GM18873 (cell line): ENCODE measurements at regions not wholly inside any gene's neighbourhood (a gene's known extent, or its start where the extent isn't known, plus 50 kb on each side); places are given as distances from the start of the nearest gene placed in this dataset.

Experiments used
- ATAC-seq: cut with Tn5 transposase; IDR thresholded peaks from one replicate; pipeline ENCODE4 v1.9.1; 2021; ENCODE audit warnings: mild to moderate bottlenecking, moderate library complexity, moderate number of reproducible peaks; ENCODE audit not compliant: unreplicated experiment, low FRiP score

DNA sequence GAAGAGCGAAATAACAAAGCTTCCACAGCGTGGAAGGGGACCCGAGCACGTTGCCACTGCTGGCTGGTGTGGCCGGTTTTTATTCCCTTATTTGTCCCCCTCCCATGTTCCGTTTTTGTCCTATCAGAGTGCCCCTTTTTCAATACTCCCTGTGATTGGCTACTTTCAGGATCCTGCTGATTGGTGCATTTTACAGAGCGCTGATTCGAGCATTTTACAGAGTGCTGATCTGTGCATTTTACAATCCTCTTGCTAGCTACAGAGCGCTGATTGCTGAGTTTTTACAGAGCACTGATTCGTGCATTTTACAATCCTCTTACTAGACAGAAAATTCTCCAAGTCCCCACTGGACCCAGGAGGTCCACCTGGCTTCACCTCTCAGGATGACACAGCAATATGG is 250.9 kb upstream of the EPHA5 start:
- no peak for ATAC-seq

DNA sequence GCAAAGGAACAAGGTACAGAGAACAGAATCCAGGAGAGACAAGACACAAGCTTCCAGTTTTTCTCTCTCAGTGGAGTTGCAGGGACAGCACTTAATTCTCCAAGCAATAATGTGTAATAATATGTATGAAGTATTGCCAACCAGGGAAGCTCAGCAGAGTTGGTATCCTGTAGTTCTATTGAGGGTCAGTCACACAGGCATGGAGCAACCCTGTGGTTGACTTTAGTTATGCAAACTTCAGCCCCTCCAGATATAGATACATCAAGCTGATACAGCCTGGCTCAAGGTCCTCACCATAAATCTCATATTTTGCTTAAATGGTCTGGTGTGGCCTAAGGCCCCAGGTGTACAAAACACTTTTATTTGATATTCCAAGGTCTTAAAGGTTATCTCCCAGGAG is 248.6 kb upstream of the EPHA5 start:
- no peak for ATAC-seq

DNA sequence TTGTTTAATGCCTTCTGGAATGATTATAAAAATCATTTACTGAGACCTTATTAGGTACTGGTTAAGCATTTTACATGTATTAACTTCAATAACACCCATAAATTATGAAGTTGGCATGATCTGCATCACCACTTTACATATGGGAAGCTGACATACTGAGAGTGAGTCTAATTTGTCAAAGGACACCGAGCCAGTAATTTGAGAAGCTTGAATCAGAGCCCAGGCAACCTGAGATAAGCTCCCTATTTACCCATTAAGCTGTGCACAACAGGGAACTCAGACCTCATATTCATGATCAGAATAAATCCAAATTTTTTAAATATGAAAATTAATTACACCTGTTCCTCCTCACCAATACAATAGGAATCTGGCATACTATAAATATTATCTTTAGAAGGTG is 247.9 kb upstream of the EPHA5 start:
- no peak for ATAC-seq

DNA sequence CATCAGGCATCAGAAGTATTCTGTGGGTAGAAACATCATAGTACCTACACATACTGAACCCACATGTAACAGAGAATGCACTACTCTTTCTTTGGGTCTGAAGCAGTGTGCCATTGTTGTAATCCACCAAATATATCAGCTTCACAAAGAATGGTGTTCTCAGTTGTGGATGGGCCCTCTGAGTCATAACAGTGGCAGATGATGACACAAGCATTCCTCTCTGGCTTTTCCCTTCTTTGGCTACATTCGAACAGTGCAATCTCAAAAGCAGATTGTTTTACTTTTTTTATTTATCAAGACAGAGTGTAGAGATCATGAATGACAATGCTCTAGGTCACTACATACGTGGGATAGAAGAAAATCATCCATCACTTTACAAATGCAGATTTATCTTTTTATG is 247.2 kb upstream of the EPHA5 start:
- ATAC-seq, result no peak

DNA sequence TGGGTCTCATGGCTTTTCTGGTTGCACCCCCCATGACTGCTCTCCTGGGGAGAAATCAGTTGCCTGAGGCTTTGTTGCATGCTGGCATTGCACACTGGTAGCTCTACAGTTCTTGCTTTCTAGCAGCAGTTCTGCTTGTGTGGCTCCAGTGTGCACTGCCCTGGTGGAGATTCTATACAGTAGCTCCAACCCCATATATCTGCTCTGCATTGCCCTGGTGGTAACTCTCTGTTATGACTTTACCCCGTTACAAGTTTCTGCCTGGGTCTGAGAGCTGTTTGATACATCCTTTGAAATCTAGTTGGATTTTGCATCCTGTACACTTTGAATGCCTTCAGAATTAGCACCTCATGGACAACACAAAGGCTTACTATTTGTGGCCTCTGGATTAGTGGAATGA is 241.4 kb upstream of the EPHA5 start:
- no peak for ATAC-seq

DNA sequence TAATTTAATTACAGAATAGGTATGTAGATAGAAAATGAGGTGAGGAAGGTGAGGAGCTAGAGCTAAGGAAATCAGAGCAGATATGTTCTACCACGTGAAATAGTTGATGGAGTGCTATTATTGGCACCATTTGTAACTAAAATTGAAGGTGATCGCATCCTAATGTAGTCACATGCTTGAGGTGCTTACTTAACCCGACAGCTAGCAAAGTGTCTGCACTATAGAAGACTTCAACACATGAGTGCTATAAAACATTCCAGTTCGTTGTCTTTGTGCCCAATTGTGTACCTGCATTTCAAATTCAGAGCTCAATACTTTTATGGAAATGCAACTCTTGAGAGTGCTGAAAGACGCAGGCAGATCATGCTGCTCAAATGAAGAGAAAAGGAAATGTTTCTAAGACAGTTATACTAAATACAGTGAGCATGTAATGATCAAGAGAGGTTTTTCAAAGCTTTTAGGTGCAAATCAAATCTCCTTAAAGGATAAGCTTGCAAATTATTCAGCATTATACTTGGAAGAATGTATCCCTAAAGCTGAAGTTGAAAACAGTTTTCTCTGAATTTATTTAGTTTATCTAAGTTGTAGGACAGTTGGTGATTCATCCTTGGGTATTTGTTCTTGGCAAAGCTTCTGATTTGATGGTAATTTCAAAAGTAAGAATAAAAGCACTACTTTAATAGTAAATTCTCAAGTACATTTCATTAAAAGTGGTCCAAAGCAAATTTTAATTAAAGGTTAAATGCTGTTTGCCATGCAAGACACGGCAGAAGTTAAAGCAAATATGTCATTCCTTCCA is 223.9 kb upstream of the EPHA5 start:
- no peak for ATAC-seq

DNA sequence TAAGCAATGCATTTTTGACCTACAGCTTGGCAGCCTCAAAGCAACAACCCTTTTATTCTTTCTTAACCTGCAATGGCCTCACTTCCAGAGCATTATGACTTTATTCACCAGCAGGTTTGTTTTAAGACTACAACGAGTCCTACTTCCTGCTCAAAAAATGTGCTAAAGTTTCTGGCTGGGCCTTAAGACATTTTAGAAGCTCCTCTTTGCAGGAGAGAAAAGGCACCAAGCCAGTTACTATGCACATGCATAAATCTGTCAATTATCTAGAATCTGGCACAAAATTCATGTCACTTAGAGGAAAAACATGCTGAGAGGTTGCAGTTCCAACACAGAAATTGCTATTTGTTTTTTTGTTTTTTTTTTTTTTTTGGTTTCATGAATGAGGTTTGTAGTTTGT is 223.0 kb upstream of the EPHA5 start:
- no peak for ATAC-seq

DNA sequence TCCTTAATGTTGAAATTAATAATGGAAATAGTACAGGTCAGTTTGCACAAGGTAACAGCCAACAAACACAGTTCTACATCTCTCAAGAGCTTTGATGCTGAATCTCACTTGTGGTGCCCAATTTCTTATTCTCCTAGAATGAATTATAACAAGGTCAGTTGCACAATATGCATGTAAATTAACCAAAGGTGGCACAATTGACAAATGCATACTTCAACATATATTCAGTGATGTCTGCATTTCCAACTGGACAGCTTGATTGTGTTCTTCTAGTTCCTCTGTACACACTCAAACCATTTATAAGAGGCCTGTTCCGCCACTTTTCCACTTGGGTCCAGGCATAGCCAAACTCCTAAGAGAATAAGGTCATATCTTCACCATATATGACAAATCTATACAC is 210.3 kb upstream of the EPHA5 start:
- no peak for ATAC-seq

DNA sequence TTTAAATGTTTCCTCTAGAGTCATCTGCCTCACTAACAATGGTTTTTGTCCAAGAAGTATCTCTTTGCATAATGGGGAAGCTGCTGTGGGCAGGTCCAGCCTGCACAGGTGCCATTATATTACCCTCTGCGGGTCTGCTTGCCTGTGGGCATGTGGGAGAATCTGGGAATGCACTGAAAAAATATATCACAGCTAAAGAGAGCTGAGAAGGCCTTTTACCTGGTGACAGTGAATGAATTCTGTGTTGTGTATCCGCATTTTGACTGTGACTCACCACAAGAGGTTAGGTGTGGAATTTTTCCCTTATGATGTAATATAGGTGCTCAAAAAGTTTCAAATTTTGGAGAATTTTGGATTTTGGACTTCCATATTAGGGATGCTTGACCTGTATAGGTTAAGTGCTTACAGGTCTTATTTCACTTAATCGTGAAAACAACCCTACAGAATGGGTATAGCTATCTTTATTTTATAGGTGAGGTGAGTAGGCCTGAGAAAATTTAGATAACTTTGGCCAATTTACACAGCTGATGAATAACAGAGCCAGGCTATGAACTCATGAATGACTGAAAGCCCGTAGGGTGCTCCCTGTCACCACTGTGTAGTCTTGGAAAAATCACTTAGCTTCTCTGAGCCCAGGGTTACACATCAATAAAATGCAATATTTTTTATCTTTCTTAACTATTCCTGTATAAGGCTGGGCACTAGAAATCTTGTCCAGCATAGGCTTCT is 198.0 kb upstream of the EPHA5 start:
- no peak for ATAC-seq

DNA sequence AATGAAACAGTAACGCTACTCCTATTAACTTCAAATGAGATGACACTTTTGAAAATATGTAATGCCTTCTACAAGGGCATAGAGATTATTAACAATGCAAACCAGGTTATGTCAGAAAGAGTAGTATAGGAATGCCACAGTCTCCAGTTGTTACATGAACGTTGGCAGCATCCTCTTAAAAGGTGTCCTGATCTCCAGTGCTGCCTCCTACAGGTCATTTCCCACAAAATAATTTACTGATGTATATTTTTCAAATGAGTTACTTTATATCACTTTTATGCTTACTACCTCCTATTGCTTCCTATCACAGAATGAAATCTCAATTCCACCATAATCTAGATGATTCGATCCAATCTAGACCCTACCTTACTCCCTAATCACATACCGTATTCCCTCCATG is 195.2 kb upstream of the EPHA5 start:
- no peak for ATAC-seq

DNA sequence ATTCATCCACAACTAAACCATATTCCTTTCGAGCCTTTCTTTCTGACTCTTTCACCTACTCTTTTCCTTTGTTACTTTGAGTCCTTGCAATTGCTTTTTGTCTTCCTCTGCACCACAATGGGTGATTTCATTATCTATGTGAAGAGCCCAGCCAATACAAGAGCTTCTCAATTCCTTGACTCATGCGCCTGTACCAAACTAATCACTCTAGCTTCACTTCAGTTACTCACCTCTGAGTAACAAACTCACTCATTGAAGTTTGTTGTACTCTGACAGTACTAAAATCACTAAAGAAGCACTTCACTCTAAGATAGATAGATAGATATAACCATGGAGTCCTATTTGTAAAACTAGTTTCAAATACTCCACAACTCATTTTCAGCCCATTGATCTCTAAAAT is 191.7 kb upstream of the EPHA5 start:
- ATAC-seq, result no peak

DNA sequence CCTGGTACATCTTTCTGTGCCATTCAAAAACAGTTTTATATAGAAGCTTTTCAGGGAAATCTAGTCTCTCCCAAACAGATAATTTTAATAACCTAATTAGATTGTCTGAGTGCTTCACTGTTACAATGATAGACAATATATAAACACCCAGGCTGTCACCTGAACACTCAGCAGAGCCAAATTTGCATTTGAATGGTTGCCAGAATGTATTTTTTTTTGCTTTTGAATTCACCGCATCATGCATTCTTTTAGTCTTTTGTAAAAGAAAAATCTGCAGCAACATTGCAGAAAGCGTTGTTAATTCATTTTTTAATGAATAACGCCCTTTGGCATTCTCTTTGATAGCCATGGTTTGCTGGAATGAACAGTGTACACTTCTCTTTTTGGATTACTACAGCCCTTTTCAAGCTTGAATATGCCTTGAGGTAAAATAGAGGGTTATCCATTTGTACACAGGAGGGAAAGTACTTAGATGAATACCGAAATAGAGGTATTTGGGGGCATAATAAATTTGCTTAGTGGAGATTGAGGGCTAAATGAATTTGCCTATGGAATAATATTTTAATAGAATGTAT is 175.0 kb upstream of the EPHA5 start:
- no peak for ATAC-seq

DNA sequence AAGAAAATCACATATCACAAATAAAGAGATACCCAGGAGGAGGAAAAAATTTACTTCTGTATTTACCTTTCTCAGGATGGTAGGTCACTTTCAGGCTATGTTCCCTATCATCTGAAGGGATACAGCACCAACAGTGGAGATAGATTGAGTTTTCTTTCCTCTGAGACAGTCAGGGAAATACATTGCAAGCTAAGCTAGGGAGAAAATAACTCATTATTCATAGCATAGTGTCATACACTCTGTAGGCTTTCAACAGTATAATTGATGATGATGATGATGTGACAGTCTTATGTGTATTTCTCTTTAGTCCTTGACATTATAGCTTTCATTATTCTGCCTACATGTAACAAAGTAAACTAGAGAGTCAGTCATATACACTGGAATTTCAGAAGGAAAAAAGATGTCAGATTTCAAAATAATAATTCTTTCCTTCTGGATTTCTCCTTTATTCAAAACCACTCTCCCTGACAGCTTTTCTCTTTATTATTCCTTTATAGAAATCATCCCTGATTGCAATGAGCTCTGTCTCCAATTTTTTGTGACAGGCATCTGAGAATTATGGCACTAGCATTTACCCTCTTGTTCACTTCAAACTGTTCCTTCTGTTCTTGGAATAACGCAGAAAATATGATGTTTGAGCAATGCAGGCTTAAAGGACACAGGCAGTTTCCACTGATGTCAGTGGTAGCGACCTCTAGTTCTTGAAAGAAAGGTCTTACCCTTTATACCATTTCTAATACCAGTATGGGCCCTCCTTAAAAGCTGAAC is 169.1 kb upstream of the EPHA5 start:
- ATAC-seq, result no peak

DNA sequence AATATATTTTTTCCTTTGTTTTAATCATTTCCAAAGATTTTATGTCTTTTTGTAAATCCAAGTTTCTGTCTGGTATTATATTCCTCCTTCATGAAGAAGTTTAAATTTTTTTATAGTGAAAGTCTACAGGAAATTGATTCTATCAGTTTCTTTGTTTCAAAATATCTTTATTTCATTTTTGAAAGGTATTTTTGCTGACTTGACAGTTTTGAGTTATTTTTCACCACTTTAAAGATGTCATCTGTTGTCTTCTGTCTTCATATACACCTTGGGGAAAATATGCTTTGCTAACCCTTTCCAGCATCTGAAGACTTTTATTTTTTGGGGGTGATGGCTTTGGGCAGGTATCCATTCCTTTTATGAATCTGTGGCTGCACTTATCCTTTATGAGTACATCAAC is 164.4 kb upstream of the EPHA5 start:
- no peak for ATAC-seq

DNA sequence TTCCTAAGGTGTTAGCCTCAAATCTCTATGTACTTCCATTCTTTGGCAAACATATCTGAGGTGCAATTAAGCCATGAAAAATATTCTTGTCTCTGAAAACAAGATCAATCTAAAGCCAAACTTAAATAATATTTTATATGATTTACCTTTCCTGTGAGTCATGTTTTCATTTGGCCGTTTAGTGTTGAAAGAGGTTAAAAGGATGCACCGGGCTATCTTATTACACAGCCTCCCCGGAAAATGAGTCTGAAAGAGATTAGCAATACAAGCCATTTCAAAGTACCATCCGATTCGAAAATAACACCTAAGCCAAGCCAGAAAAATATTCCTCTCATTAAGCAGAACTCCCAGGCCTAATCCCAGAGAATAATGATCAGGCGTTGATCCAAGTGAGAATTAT is 161.5 kb upstream of the EPHA5 start:
- ATAC-seq, result no peak

DNA sequence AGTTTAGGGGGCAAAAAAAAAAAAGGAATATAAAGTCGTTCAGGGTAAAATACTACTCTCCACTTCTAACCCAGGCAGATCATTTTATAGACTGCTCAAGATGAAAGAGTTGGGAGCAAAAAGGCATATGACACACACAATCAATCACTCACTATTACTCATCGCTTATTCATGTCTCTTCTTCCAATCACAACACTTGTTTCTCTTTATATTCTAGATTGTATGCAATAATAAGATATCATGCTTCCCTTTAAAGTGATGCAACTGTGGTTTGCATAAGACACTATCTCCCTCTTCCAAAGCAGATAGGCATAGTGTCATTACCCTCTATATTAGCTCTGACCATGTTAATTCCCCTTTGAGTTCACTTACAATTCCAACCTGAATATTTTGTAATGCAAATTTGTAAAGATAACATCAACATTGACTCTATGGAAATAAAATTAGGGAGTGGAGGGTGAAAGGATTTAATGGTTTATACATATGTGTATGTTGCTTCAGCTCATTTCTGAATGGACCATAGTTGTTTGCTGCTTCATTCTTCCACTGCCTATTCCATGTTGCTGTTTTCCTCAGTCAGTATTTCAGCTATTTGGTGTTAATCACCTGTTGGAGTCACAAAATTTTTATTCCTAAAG is 154.9 kb upstream of the EPHA5 start:
- ATAC-seq, result no peak

DNA sequence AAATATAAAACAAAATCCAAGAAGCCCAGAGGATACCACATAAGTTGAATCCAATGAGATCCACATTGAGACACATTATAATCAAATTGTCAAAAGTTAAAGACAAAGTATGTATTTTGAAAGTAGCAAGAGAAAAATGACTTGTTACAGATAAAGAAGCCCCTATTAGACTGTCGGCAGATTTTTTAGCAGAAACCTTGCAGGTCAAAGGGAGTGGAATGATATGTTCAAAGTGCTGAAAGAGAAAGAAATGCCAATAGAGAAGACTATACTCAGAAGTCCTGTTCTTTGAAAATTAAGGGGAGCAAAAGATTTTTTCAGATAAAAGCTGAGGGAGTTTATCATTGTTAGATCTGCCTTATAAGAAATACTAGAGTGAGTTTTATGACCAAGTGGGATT is 148.9 kb upstream of the EPHA5 start:
- ATAC-seq, result no peak

DNA sequence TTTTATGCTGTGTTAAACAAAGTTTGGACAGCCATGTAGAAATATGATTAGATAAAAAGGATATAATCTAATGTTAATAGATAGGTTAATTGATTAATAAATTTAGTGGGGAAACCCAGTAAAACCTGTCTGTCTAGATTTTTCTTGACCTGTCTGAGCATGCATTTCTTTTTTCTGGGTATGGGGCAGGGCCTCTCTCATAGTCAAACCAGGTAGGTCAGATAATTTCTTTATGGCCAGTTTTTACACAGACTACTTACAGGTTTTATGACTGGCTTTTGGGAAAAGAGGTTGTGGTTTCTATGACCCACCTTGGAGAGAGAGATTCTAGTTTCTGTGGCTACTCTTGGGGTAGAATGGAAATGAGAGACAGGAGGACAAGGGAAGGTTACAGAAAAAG is 135.6 kb upstream of the EPHA5 start:
- no peak for ATAC-seq

DNA sequence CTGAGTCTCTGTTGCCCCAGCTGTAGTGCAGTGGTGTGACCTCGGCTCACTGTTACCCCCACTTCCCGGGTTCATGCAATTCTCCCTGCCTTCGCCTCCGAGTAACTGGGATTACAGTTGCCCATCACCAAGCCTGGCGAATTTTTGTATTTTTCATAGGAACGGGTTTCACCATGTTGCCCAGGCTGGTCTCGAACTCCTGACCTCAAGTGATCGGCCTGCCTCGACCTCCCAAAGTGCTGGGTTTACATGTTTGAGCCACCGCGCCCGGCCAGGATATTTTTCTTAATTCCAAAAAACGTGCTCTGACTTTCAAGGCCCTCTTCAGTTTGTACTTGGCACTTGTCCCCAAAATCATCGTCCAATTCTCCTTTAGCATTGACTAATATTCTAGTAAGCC is 129.2 kb upstream of the EPHA5 start:
- ATAC-seq, result no peak

DNA sequence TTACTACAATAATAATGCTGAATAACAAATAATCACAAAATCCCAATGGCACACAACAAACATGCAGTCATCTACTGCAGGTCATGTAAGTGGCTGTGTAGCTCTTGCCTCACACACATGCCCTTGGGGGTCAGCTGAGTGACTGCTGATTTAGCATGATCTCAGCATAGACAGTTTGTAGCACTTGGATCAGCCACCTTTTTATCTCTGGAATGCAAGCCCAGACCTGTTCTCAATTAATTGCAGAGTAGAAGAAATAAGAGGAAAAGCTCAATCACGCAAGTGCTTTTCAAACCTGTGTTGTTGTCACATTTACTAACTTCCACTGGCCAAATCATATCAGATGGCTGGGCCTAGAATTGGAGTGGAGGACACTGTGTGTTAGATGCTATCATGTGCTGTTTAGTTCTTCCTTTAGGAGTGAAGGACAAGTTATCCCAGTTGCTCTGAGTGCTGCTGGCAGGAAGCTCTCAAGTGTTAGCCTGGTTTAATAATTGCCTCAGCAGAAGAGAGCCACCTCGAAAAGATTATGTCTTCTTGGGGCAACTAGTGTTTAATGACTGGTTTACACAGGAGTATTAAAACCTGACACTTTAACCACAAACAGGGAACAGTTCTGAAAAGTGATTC is 128.3 kb upstream of the EPHA5 start:
- ATAC-seq, result no peak
